NCI-H82 (cell line): ENCODE measurements at regions not wholly inside any gene's neighbourhood (a gene's known extent, or its start where the extent isn't known, plus 50 kb on each side); places are given as distances from the start of the nearest gene placed in this dataset.

Experiments
- DNase-seq: peaks from one replicate; lab custom pipeline; 2025; lab: John Stamatoyannopoulos, UW

- no peak for DNase-seq
Observed at GRCh38 chr13:40389081-40389641, 277.3 kb downstream of the FOXO1 start.

GRCh38 chr13:40390401-40390916 lies 276.0 kb downstream of the FOXO1 start:
- peak; percentile 34 for DNase-seq

GRCh38 chr13:40391788-40392187 lies 274.7 kb downstream of the FOXO1 start:
- DNase-seq, result no peak

GRCh38 chr13:40394304-40394985 lies 272.0 kb downstream of the FOXO1 start:
- DNase-seq, result no peak

GRCh38 chr13:40398065-40398464 lies 268.4 kb downstream of the FOXO1 start:
- DNase-seq, result no peak

GRCh38 chr13:40399756-40400155 lies 266.7 kb downstream of the FOXO1 start:
- DNase-seq, result no peak

- no peak for DNase-seq
Observed at GRCh38 chr13:40401911-40402776, 264.3 kb downstream of the FOXO1 start.

- no peak for DNase-seq
Observed at GRCh38 chr13:40402931-40403431, 263.5 kb downstream of the FOXO1 start.

GRCh38 chr13:40403509-40404241 lies 262.8 kb downstream of the FOXO1 start:
- DNase-seq, result no peak

GRCh38 chr13:40404407-40404806 lies 262.0 kb downstream of the FOXO1 start:
- DNase-seq, result no peak

GRCh38 chr13:40404967-40405716 lies 261.3 kb downstream of the FOXO1 start:
- DNase-seq, result no peak

GRCh38 chr13:40406405-40407120 lies 259.9 kb downstream of the FOXO1 start:
- no peak for DNase-seq

GRCh38 chr13:40407567-40407966 lies 258.9 kb downstream of the FOXO1 start:
- no peak for DNase-seq

GRCh38 chr13:40408602-40409001 lies 257.8 kb downstream of the FOXO1 start:
- no peak for DNase-seq

GRCh38 chr13:40409278-40409677 lies 257.2 kb downstream of the FOXO1 start:
- DNase-seq, result no peak

GRCh38 chr13:40410315-40410714 lies 256.1 kb downstream of the FOXO1 start:
- peak; percentile 22 for DNase-seq

- peak; percentile 22 for DNase-seq
Observed at GRCh38 chr13:40420160-40420740, 246.2 kb downstream of the FOXO1 start.

- no peak for DNase-seq
Observed at GRCh38 chr13:40422588-40423235, 243.7 kb downstream of the FOXO1 start.

- DNase-seq, result no peak
Observed at GRCh38 chr13:40428354-40428753, 238.1 kb downstream of the FOXO1 start.
